Thyroid gland (tissue), 4 donors: ENCODE measurements at regions not wholly inside any gene's neighbourhood (a gene's known extent, or its start where the extent isn't known, plus 50 kb on each side); places are given as distances from the start of the nearest gene placed in this dataset.

ENCODE experiments used
- CTCF ChIP-seq, 6 experiments: fragments of 200-600 bp in 3 of 6; fragments of 450-650 bp in 3 of 6; sonication (generic) in 3 of 6; IDR thresholded peaks; one replicate each; pipeline ENCODE4 v1.5.1; 2016 to 2019; ENCODE audit warnings: antibody characterized with exemption in 6 of 6, mild to moderate bottlenecking in 2 of 6, inconsistent platforms in 1 of 6, moderate library complexity in 1 of 6
- POLR2A ChIP-seq, 2 donors: fragments of 450-650 bp; IDR thresholded peaks; one replicate each; pipeline ENCODE4 v1.6.1; 2017; ENCODE audit warnings: antibody characterized with exemption in 2 of 2, mild to moderate bottlenecking in 2 of 2, moderate library complexity in 1 of 2

GRCh38 chr7:86975914-86976313 lies 83.5 kb downstream of the ELAPOR2 start:
- TF ChIP-seq POLR2A (IDR thresholded peaks at IDR 0.05) (no peak), CTCF (IDR thresholded peaks at IDR 0.05) (no peak)
